ENCODE measurements at regions not wholly inside any gene's neighbourhood (a gene's known extent, or its start where the extent isn't known, plus 50 kb on each side); places are given as distances from the start of the nearest gene placed in this dataset.

GRCh38 chr20:37586078-37586477 lies 58.4 kb upstream of the BLCAP start:
- H3K27ac ChIP-seq (ENCODE audit: low read depth, low read length): no peak overlapping the region
- H3K9me3 ChIP-seq (ENCODE audit: control insufficient read depth in 1 of 2, insufficient read depth in 1 of 2, low read depth in 1 of 2, low read length in 2 of 2): no peaks in the 10 kb centered on the region
- CTCF ChIA-PET: no interaction called here
- no peak overlapping the region for H2AFZ ChIP-seq (ENCODE audit: low read depth, low read length, poor library complexity, severe bottlenecking)
- H3K4me3 ChIP-seq (replicated peaks in 1 of 2; ENCODE audit: low read depth in 1 of 2, low read length in 2 of 2): no peak overlapping the region
- no peak overlapping the region for H3K4me2 ChIP-seq (ENCODE audit: low read length)
- H3K27me3 ChIP-seq (ENCODE audit: insufficient read depth, low read length): peaks cover 42% of the 10 kb centered on the region
- POLR2A ChIA-PET: no interaction called here
- RAD21 ChIA-PET (ENCODE audit: low non-redundant PET in 1 of 2, low total read pairs in 2 of 2, uncharacterized antibody in 2 of 2, unreplicated experiment in 2 of 2): no interaction called here
- no peaks in the 10 kb centered on the region for H4K20me1 ChIP-seq (ENCODE audit: insufficient read depth)
- no peaks in the 10 kb centered on the region for H3K36me3 ChIP-seq (ENCODE audit: control insufficient read depth in 1 of 2, insufficient read depth in 2 of 2, low read length in 2 of 2)
- no peaks in the 10 kb centered on the region for H3K79me2 ChIP-seq (ENCODE audit: insufficient read depth, low read length)
- no peak overlapping the region for H3K9ac ChIP-seq (ENCODE audit: low read length)
- H3K9me2 ChIP-seq (ENCODE audit: insufficient read depth): no peaks in the 10 kb centered on the region
- intact Hi-C loops (cut with micrococcal nuclease): no loop called here
- no peaks in the 10 kb centered on the region for H3K4me1 ChIP-seq (ENCODE audit: control insufficient read depth in 1 of 2, insufficient read depth in 2 of 2, low read length in 2 of 2)
- no peak for ATAC-seq
- no peak for DNase-seq (ENCODE audit: low read depth, low spot score)
- TF ChIP-seq EGR1 (IDR thresholded peaks at IDR 0.05; ENCODE audit: low read depth) (no peak), SRF (IDR thresholded peaks at IDR 0.05; ENCODE audit: low read depth) (no peak), POLR2A (IDR thresholded peaks at IDR 0.05; ENCODE audit: borderline replicate concordance, extremely low read depth, insufficient read depth, insufficient read length) (no peak), EZH2phosphoT487 (IDR thresholded peaks at IDR 0.05; ENCODE audit: borderline replicate concordance) (no peak), POLR2AphosphoS5 (IDR thresholded peaks at IDR 0.05; ENCODE audit: low read depth, low read length) (no peak), CEBPB (IDR thresholded peaks at IDR 0.05; ENCODE audit: low read depth) (no peak), REST (IDR thresholded peaks at IDR 0.05; ENCODE audit: low read depth) (no peak), ATF3 (IDR thresholded peaks at IDR 0.05) (no peak), CTCF (IDR thresholded peaks at IDR 0.05 in 2 of 3, conservative IDR thresholded peaks at IDR 0.05 in 1 of 3; ENCODE audit: borderline replicate concordance in 1 of 3, insufficient read depth in 1 of 3, low read depth in 2 of 3, low read length in 2 of 3) (no peak), ELF1 (IDR thresholded peaks at IDR 0.05; ENCODE audit: borderline replicate concordance, low read depth) (no peak), ZNF274 (IDR thresholded peaks at IDR 0.05; ENCODE audit: low read depth, low read length) (no peak), YY1 (IDR thresholded peaks at IDR 0.05; ENCODE audit: extremely low read depth, insufficient replicate concordance, low read depth, low read length) (no peak), MAX (IDR thresholded peaks at IDR 0.05) (no peak), TCF7L2 (IDR thresholded peaks at IDR 0.05; ENCODE audit: borderline replicate concordance, extremely low read depth, insufficient read depth, insufficient read length) (no peak), JUND (IDR thresholded peaks at IDR 0.05) (no peak), CBX3 (IDR thresholded peaks at IDR 0.05; ENCODE audit: low read depth) (no peak)
- BruUV-seq (replicated peaks): no TSS peak

Data from HCT116 (cell line).